Stimulated activated CD4-positive, alpha-beta T cell treated with anti-CD3 and anti-CD28 coated beads, Interleukin-15, amount 100 ng/mL, for 24 hours (primary cell): ENCODE measurements at regions not wholly inside any gene's neighbourhood (a gene's known extent, or its start where the extent isn't known, plus 50 kb on each side); places are given as distances from the start of the nearest gene placed in this dataset.

Experiments
- DNase-seq: peaks from one replicate; pipeline ENCODE4 v3.0.0-alpha.2; 2020

- DNase-seq: no peak
Measured at GRCh38 chr3:168495932-168496331, 400.2 kb upstream of the GOLIM4 start.

DNA sequence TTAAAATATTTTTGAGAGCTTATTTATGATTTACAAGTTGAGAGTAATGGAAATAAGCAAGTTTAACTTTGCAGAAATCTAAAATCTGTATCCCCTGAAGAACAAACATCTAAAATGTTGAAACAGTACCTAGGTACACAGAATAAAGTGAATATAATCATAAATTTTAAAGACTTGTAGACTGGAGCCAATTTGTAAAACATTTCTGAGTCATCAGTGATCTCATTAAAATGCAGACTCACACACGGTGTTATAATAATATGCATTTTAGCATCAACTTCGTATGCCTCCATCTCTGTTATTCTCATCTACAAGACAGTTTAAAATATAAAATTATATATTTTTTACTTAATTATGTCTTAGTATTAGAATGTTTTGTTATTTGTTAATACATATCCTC lies 399.5 kb upstream of the GOLIM4 start:
- no peak for DNase-seq

- DNase-seq: no peak
Measured at GRCh38 chr3:168493412-168494205, 397.9 kb upstream of the GOLIM4 start.

GRCh38 chr3:168490981-168491380 lies 395.3 kb upstream of the GOLIM4 start:
- DNase-seq: no peak

- no peak for DNase-seq
Measured at GRCh38 chr3:168489301-168489700, 393.6 kb upstream of the GOLIM4 start.

- no peak for DNase-seq
Measured at GRCh38 chr3:168485936-168486335, 390.2 kb upstream of the GOLIM4 start.

DNA sequence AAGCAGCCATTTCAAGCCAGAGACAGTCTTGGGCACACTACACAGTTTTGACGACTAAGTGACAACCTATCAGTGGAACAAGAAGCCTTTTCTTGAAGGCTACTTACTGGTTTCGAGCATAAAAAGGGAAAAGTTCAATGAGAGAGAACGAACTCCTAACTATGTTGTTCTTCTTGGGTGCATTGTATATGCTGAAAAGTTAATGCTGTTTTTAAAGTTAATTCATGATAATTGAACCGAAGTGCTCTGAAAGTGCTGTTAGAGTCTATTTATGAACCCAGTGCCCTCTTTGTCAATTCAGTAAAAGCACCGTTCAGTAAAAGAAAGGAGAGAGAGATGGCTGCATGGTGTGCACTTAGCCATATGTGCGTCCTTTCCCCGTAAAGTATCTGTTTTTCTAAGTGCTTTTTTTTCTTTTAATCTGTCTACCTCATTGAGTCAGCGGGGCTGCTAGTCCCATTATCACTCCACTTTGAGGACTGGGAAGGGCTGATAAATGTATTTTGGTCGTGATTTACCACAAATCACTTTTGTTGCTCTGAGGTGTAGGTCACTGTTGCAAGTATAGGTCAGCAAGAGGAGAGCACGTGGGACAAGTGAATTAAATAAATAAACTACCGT lies 380.7 kb upstream of the GOLIM4 start:
- DNase-seq: no peak

- no peak for DNase-seq
Measured at GRCh38 chr3:168475704-168476103, 380.0 kb upstream of the GOLIM4 start.

- no peak for DNase-seq
Measured at GRCh38 chr3:168473334-168473890, 377.7 kb upstream of the GOLIM4 start.

- no peak for DNase-seq
Measured at GRCh38 chr3:168472783-168473182, 377.1 kb upstream of the GOLIM4 start.

DNA sequence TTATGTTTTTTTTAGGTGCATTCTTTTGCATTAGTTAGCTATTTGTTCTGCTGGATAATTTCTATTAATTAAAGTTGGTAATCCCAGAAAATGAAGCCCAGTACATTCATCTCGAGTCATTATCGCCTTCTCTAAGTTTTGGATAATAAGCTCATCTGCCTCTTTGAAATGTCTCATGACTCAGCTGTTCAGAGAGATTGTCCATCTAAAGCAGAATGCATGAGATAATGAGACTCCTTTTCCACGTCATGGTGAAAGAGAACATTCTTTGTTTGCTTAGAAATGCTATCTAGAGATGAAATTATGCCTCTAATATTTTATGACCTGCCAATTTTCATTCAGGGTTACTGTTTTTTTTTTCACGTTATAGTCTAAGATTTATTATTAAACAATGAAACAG lies 374.7 kb upstream of the GOLIM4 start:
- DNase-seq: no peak

GRCh38 chr3:168469436-168469835 lies 373.7 kb upstream of the GOLIM4 start:
- DNase-seq: no peak

GRCh38 chr3:168467115-168467714 lies 371.5 kb upstream of the GOLIM4 start:
- DNase-seq: no peak

GRCh38 chr3:168461793-168462192 lies 366.1 kb upstream of the GOLIM4 start:
- no peak for DNase-seq

GRCh38 chr3:168459226-168459784 lies 363.6 kb upstream of the GOLIM4 start:
- DNase-seq: no peak

DNA sequence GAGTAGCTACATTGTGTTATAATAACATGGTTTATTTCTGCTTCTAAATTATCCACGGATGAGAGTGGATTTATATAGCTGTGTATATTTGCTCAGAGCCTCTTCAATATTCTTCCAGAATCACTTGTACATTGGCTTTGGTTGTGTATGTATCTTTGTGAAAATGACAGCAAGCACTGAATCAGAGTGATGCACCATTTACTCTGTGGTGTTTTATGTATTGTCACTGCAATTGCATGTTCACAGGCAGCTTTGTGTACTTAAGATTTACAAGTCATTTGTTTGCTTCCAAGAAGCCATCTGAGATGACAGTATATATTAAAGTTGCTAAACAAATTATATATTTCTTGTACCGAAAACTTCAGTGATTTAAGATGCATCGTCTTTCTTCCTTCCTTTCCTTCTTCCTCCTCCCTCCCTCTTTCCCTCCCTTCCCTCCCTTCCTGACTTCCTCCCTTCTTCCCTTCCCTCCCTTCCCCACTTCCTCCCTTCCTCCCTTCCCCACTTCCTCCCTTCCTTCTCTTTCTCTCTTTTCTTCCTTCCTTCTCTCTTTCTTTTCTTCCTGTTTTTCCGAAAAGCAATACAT lies 362.3 kb upstream of the GOLIM4 start:
- no peak for DNase-seq

DNA sequence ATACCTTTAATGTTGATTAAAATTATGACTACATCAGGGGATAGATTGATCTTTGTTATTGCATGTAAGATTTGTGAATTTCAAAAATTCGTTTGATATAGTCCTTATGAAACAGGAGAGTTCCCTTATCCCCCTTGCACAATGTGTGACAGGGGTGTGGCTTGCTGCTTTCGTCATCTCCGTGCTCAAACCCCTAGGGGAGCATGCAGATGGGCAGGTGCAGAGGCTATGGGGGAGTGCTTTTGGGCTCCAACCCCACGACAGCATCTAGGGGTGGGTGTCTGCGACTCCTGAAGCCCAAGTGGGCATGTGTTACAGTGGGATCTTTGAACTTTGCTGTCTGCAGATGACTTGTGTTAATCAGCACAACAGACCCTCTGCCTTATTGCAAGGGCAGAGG lies 360.1 kb upstream of the GOLIM4 start:
- DNase-seq: no peak

DNA sequence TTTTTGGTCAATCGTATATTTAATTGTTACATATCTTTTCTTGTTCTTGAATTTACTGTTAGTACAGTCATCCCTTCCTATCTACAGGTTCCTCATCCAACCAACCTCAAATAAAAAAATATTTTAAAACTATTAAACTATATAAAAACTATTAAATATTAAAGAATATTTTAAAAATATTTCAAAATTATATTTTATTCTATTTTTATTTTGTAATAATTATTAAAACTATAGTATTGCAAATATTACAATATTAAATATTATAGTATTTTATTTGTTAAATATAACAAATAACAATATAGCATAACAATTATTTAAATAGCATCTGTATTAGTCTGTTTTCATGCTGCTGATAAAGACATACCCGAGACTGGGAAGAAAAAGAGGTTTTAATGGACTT lies 357.9 kb upstream of the GOLIM4 start:
- no peak for DNase-seq

GRCh38 chr3:168443965-168444364 lies 348.2 kb upstream of the GOLIM4 start:
- no peak for DNase-seq

GRCh38 chr3:168442502-168442901 lies 346.8 kb upstream of the GOLIM4 start:
- DNase-seq: no peak

DNA sequence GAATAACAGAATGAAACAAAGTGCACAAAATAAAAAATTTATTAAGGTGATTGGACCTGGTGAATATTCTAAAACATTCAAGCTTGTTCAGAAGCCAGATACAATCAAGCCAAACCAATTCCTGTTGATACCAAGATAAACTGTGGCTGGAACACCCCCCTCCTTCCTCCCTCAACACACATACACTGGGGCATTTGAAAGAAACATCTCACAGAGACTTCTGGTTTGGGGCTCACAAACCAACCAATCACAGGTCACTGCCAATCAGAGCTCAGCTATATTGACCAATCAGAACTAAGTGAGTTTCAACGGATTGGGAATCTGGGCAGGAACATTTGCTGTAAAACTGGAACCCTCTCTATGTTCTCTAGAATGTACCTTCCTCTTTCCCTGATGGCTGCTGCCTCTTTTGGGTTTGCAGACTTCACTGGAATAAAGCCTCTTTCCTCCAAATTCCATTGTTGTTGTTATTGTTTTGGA lies 340.6 kb upstream of the GOLIM4 start:
- no peak for DNase-seq

DNA sequence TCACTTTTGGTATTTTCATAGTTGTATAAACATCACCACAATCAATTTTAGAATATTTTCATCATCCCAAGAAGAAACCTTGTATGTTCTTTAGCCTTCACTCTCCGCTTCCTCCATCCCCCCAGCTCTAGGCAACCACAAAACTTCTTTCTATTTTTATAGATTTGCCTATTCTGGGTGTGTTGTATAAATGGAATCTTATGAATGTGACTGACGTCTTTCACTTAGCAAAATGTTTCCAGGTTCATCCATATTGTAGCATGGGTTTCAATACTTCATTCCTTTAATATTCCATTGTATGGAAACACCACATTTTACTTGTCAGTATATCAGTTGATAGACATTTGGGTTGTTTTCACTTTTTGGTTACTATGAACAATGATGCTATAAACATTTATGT lies 335.8 kb upstream of the GOLIM4 start:
- no peak for DNase-seq

DNA sequence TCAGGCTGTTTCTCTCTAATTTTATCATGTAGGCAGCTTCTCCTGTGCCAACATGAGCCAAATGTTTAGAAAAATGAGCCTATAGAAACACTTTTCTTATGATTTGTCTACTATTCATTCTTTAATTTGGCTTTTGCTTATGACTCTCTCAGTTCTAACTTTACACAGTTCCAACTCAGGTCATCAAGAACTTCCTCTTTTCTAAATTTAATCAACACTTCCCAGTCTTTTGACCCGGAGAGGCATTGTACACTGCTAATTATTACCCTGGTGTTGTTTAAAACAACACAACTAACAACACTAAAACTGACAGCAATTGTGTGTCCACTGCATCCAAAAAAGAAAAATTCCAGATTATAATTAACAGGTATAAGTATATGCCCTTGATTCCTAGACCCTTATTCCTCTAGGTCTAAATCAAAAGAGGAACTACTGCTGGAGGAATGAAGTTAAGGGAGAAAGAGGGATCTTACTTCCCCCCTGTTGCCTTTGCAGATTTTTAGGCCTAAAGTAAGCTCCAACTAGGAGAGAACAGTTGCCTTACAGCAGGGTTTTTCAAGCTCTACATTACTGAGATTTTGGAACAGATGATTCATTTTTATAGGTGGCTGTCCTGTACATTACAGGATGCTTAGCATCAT lies 332.2 kb upstream of the GOLIM4 start:
- DNase-seq: no peak
